Gastrocnemius medialis (tissue), 4 donors: ENCODE measurements at regions not wholly inside any gene's neighbourhood (a gene's known extent, or its start where the extent isn't known, plus 50 kb on each side); places are given as distances from the start of the nearest gene placed in this dataset.

Source experiments
- ATAC-seq, 2 donors: fragments of 150-250 bp; one replicate each; pipeline ENCODE4 v1.9.1; 2016
- DNase-seq, 2 donors: peaks; one replicate each; pipeline ENCODE4 v3.0.0-alpha.2; 2019
- H3K27ac ChIP-seq, 4 donors: fragments of 200-600 bp; sonication (generic); 1 replicate in 1 of 4; 2 replicates in 3 of 4; pipeline ENCODE4 v1.5.1; 2016 to 2018; ENCODE audit warnings: mild to moderate bottlenecking in 2 of 4, moderate library complexity in 1 of 4
- H3K27me3 ChIP-seq, 3 donors: fragments of 200-600 bp; sonication (generic) in 2 of 3; 1 replicate in 1 of 3; 2 replicates in 2 of 3; pipeline versions ENCODE4 v1.5.1 to v1.6.0; 2016 to 2019; ENCODE audit warnings: mild to moderate bottlenecking in 1 of 3, moderate library complexity in 1 of 3
- H3K36me3 ChIP-seq, 2 donors: fragments of 200-600 bp; sonication (generic) in 1 of 2; one replicate each; pipeline ENCODE4 v1.5.1; 2017 to 2018
- H3K4me1 ChIP-seq, 2 donors: fragments of 200-600 bp; sonication (generic) in 1 of 2; one replicate each; pipeline ENCODE4 v1.5.1; 2016 to 2017; ENCODE audit warnings: mild to moderate bottlenecking in 2 of 2
- H3K4me3 ChIP-seq, 4 donors: fragments of 200-600 bp; sonication (generic) in 3 of 4; 1 replicate in 1 of 4; 2 replicates in 3 of 4; pipeline ENCODE4 v1.5.1; 2016 to 2019; ENCODE audit warnings: mild to moderate bottlenecking in 2 of 4
- H3K9me3 ChIP-seq, 3 donors: fragments of 200-600 bp; sonication (generic) in 2 of 3; 1 replicate in 1 of 3; 2 replicates in 2 of 3; pipeline ENCODE4 v1.5.1; 2016 to 2019
- POLR2A ChIP-seq, 2 donors: fragments of 450-650 bp; IDR thresholded peaks; one replicate each; pipeline ENCODE4 v1.6.1; 2017; ENCODE audit warnings: antibody characterized with exemption in 2 of 2, mild to moderate bottlenecking in 2 of 2, moderate library complexity in 2 of 2
- in situ Hi-C, 4 donors: fragments of 200-750 bp; cut with MboI; loops; one replicate each; pipeline versions ENCODE4 v1.15.0 to v1.8.0; 2017; ENCODE audit warnings: low sequenced_read_pairs in 4 of 4
- intact Hi-C: fragments of 100-400 bp; cut with DNase I; formaldehyde crosslinking; loops from one replicate; pipeline ENCODE4 v1.15.1; 2023; ENCODE audit warnings: low total_unique reads
- TF ChIP-seq, protein P1 (sequence below), 5 experiments: fragments of 450-650 bp in 3 of 5; fragments of 200-600 bp in 2 of 5; sonication (generic) in 2 of 5; IDR thresholded peaks in 4 of 5; conservative IDR thresholded peaks in 1 of 5; 1 replicate in 4 of 5; 2 replicates in 1 of 5; pipeline ENCODE4 v1.5.1; 2016 to 2019; ENCODE audit warnings: antibody characterized with exemption in 5 of 5, mild to moderate bottlenecking in 3 of 5, moderate library complexity in 3 of 5

DNA sequence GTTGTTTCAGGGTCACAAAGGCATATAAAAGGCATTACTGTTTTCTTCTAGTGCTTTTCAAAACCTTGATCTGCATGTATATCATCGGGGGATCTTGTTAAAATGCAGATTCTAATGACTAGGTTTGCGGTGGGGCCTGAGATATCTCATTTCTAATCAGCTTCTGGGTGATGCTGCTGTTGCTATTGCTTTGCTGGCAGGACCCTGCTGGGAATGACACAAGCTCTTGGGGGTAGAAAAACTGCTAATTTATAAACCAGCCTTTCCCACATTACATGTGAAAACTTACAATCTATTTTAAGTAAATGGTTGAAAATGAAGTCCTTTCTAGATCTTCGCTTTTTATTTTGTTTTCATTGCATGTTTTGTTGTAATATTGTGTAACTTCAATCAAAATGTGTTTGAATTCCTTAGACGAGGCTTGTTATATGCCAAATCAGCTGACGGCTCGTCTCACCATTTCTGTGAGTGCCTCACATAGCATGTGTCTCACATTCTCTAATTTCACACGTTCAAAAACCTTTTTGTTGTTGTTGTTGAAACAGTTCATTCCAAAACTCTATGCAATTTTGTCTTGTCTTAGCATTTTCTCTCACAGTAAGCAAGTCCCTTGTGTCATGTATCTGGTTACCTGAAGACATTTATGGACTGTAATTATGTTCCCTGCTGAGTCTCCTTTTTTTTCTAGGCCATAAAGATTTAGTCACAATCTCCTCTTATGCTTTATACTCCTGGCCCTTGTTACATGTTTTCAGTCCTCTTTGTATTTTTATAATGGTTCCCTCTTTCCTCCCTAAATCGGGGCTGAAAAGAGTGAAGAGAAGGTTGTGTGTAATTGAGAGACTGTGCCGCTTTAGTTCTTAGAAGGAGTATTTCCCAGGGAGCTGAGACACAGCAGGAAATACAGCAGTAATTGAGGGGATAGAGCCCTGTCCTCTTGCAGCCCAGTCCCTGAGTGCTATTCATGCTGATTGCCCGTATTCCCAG is 521.0 kb upstream of the SEMA6A start:
- no peak overlapping the region for H3K4me3 ChIP-seq
- no peaks in the 10 kb centered on the region for H3K27me3 ChIP-seq
- TF ChIP-seq, protein P1, sequence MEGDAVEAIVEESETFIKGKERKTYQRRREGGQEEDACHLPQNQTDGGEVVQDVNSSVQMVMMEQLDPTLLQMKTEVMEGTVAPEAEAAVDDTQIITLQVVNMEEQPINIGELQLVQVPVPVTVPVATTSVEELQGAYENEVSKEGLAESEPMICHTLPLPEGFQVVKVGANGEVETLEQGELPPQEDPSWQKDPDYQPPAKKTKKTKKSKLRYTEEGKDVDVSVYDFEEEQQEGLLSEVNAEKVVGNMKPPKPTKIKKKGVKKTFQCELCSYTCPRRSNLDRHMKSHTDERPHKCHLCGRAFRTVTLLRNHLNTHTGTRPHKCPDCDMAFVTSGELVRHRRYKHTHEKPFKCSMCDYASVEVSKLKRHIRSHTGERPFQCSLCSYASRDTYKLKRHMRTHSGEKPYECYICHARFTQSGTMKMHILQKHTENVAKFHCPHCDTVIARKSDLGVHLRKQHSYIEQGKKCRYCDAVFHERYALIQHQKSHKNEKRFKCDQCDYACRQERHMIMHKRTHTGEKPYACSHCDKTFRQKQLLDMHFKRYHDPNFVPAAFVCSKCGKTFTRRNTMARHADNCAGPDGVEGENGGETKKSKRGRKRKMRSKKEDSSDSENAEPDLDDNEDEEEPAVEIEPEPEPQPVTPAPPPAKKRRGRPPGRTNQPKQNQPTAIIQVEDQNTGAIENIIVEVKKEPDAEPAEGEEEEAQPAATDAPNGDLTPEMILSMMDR (IDR thresholded peaks at IDR 0.05 in 4 of 5, conservative IDR thresholded peaks at IDR 0.05 in 1 of 5): no peak
- DNase-seq (no peak), ATAC-seq (no peak)
- H3K9me3 ChIP-seq: no peaks in the 10 kb centered on the region
- H3K27ac ChIP-seq: no peak overlapping the region
- H3K4me1 ChIP-seq: no peaks in the 10 kb centered on the region
- intact Hi-C loops (no loop called here), in situ Hi-C loops (no loop called here)
- H3K36me3 ChIP-seq: no peaks in the 10 kb centered on the region

DNA sequence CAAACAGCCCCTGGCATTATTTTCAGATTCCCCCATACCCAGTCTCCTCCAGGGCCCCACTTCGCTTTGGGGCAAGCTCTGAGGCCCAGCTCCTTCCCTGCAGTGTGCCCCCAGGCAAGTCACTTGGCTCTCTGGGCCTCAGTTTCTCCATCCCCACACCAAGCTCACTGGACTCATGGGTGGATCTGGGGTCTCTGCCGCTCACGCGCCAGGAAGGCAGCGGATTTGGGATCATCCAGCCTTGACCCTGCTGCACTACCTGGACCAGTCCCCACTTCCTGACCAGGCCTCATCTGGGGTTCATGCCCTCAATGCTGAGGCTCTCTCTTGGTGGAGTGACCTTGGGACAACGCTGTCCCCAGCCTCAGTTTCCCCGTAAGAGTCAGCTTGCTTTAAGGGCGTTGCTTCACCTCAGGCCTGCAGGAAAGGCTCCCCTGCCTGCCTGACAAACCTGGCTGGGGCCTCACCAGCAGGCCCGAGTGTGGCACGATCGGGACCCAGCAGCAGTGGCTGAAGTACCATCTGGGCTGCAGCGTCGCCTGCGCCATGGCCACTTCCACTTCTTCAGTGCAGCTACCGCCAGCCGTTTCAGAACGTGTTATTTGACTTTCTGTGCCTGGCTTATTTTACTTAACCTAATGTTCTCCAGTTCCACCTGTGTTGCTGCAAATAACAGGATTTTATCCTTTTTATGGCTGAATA is 519.6 kb upstream of the SEMA6A start:
- H3K4me1 ChIP-seq: no peaks in the 10 kb centered on the region
- no peaks in the 10 kb centered on the region for H3K27me3 ChIP-seq
- no peaks in the 10 kb centered on the region for H3K9me3 ChIP-seq
- no peak for DNase-seq
- H3K4me3 ChIP-seq: no peak overlapping the region
- no peaks in the 10 kb centered on the region for H3K36me3 ChIP-seq
- in situ Hi-C loops (no loop called here), intact Hi-C loops (no loop called here)
- H3K27ac ChIP-seq: no peak overlapping the region
- no peak for TF ChIP-seq POLR2A (IDR thresholded peaks at IDR 0.05)
- TF ChIP-seq, protein P1 (IDR thresholded peaks at IDR 0.05 in 4 of 5, conservative IDR thresholded peaks at IDR 0.05 in 1 of 5): no peak
- no peak for ATAC-seq

DNA sequence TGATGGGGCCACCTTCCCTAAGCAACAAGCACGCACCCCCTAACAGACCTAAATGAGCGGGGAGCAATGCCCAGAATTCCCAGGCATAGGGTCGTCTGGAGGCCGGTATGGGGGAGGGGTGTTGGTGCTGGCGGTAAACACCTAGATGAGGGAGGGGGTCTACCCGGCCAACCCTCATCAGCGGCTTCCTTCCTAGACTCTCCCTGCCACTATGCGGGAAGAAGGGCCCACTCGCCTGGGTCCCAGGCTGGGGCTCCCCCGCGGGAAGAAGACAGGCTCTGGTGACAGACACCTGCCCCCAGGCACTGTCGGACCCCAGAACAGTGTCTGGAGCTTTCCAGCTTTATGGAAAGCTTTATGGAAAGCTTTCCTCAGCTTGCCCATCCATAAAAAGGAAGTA is 519.0 kb upstream of the SEMA6A start:
- in situ Hi-C loops (no loop called here), intact Hi-C loops (no loop called here)
- H3K27me3 ChIP-seq: no peaks in the 10 kb centered on the region
- TF ChIP-seq, protein P1 (IDR thresholded peaks at IDR 0.05 in 4 of 5, conservative IDR thresholded peaks at IDR 0.05 in 1 of 5): no peak
- TF ChIP-seq POLR2A (IDR thresholded peaks at IDR 0.05): no peak
- H3K36me3 ChIP-seq: no peaks in the 10 kb centered on the region
- no peak overlapping the region for H3K27ac ChIP-seq
- no peak overlapping the region for H3K4me3 ChIP-seq
- H3K9me3 ChIP-seq: no peaks in the 10 kb centered on the region
- no peak for ATAC-seq
- no peak for DNase-seq
- H3K4me1 ChIP-seq: no peaks in the 10 kb centered on the region

DNA sequence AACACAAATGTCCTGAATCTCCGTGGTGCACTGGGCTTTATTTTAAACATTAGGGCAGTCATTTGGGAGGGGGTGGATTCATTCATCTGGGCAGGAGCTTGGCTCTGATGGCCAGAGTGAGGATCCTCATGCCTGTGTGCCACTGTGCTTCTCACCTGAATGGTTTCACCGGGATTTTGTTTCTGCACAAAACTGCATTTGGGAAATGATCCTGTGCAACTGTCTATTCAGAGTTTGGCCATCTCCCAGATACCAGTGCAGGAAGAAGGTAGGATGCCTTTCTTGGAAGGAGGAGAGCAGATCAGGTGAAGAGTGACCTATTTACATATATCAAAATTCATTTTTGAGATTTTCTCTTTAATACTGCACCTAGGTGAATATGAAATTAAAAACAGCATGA is 514.4 kb upstream of the SEMA6A start:
- intact Hi-C loops (no loop called here), in situ Hi-C loops (no loop called here)
- DNase-seq (no peak), ATAC-seq (no peak)
- H3K4me3 ChIP-seq: no peak overlapping the region
- H3K27ac ChIP-seq: no peak overlapping the region
- no peaks in the 10 kb centered on the region for H3K9me3 ChIP-seq
- no peaks in the 10 kb centered on the region for H3K36me3 ChIP-seq
- TF ChIP-seq, protein P1 (IDR thresholded peaks at IDR 0.05 in 4 of 5, conservative IDR thresholded peaks at IDR 0.05 in 1 of 5): no peak
- no peak for TF ChIP-seq POLR2A (IDR thresholded peaks at IDR 0.05)
- H3K4me1 ChIP-seq: no peaks in the 10 kb centered on the region
- H3K27me3 ChIP-seq: no peaks in the 10 kb centered on the region
